A673 (cell line): ENCODE measurements at regions not wholly inside any gene's neighbourhood (a gene's known extent, or its start where the extent isn't known, plus 50 kb on each side); places are given as distances from the start of the nearest gene placed in this dataset.

Experiments
- BruUV-seq: library from RNA; stranded (reverse); fragments of 400-500 nt; replicated peaks from 2 replicates; lab custom pipeline; 2021; lab: Mats Ljungman, UMichigan
- CTCF ChIA-PET: fragments of 300-600 bp; sonication (Branson Sonifier 250); formaldehyde crosslinking; loops from one replicate; lab custom pipeline; 2022; ENCODE audit warnings: antibody characterized with exemption; lab: Charles Lee
- POLR2A ChIA-PET: fragments of 300-600 bp; sonication (Branson Sonifier 250); formaldehyde crosslinking; loops from one replicate; lab custom pipeline; 2022; ENCODE audit warnings: antibody characterized with exemption; ENCODE audit not compliant: low non-redundant PET; lab: Charles Lee
- DNase-seq: peaks from one replicate; pipeline ENCODE4 v3.0.0-alpha.2; 2015; ENCODE audit warnings: low spot score
- H3K27ac ChIP-seq: fragments of 200-600 bp; sonication (generic); 2 replicates; pipeline ENCODE4 v1.5.1; 2016; ENCODE audit warnings: mixed run types, low read depth, mild to moderate bottlenecking, mixed read lengths, antibody characterized with exemption, low read length; ENCODE audit not compliant: poor library complexity, severe bottlenecking
- H3K27me3 ChIP-seq: fragments of 200-600 bp; sonication (generic); replicated peaks from 2 replicates; pipeline ENCODE4 v1.6.1; 2017; ENCODE audit warnings: mixed run types, low read depth, mild to moderate bottlenecking, mixed read lengths, antibody characterized with exemption, low read length; ENCODE audit not compliant: insufficient read depth, poor library complexity
- H3K36me3 ChIP-seq: fragments of 200-600 bp; sonication (generic); 2 replicates; pipeline ENCODE4 v1.6.1; 2016; ENCODE audit warnings: mixed run types, mild to moderate bottlenecking, mixed read lengths, antibody characterized with exemption, low read length; ENCODE audit not compliant: insufficient read depth, poor library complexity, severe bottlenecking
- H3K4me1 ChIP-seq: fragments of 200-600 bp; sonication (generic); 2 replicates; pipeline ENCODE4 v1.6.1; 2017; ENCODE audit warnings: mixed run types, mild to moderate bottlenecking, mixed read lengths, antibody characterized with exemption, low read length; ENCODE audit not compliant: insufficient read depth, poor library complexity, severe bottlenecking
- H3K4me3 ChIP-seq: fragments of 200-600 bp; sonication (generic); 2 replicates; pipeline ENCODE4 v1.5.1; 2016; ENCODE audit warnings: low read depth, mixed run types, mild to moderate bottlenecking, mixed read lengths, low read length; ENCODE audit not compliant: poor library complexity, severe bottlenecking
- H3K9me3 ChIP-seq: fragments of 200-600 bp; sonication (generic); 2 replicates; pipeline ENCODE4 v1.6.1; 2016; ENCODE audit warnings: mixed run types, low read depth, mild to moderate bottlenecking, mixed read lengths, antibody characterized with exemption, low read length; ENCODE audit not compliant: poor library complexity, severe bottlenecking
- EZH2 ChIP-seq: fragments of 200-600 bp; sonication (generic); IDR thresholded peaks from 2 replicates; pipeline ENCODE4 v1.6.1; 2017; ENCODE audit warnings: borderline replicate concordance, low read depth, mild to moderate bottlenecking, mixed read lengths, antibody characterized with exemption, low read length; ENCODE audit not compliant: poor library complexity, severe bottlenecking
- intact Hi-C: fragments of 100-400 bp; cut with micrococcal nuclease; formaldehyde crosslinking; loops from one replicate; pipeline ENCODE4 v1.10.0; 2022; ENCODE audit not compliant: unreplicated experiment
- TF ChIP-seq, protein P1 (sequence below): fragments of 300-800, 200-600 bp; sonication (generic); conservative IDR thresholded peaks from 2 replicates; pipeline ENCODE4 v1.5.1; 2017; ENCODE audit warnings: low read depth, mild to moderate bottlenecking, antibody characterized with exemption, low read length, moderate library complexity, mixed read lengths

DNA sequence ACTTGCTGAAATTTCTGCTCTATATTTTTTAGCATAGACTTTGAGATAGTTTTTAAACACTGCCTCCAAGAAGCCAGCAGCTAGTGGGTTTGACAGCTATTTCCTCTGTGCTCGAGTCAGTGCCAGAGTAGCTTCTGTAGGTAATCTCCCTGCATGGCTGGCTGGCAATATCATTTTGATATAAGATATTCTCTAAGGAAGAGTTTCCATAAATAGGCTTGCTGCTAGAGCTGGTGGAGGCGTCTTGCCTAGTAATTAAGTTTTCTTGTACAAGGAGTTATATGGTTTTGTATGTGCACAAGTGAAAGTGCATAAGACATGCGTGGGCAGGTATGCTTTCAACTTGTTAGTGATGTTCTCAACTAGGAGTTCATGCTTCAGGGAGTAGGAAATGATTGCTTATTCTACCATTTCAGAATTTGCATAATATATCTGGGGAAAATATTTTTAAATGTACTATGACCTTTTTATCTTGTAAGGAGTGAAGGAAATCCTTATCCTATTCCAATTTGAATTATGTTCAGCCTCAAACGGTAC, 74.1 kb upstream of the CCL21 start:
- Histone ChIP-seq H3K36me3 (no peaks in the 10 kb centered on the region), H3K4me1 (no peaks in the 10 kb centered on the region), H3K27ac (no peak overlapping the region), H3K9me3 (no peaks in the 10 kb centered on the region), H3K27me3 (peaks cover 51% of the 10 kb centered on the region), H3K4me3 (no peak overlapping the region)
- intact Hi-C loops = no loop called here
- TF ChIP-seq, protein P1, sequence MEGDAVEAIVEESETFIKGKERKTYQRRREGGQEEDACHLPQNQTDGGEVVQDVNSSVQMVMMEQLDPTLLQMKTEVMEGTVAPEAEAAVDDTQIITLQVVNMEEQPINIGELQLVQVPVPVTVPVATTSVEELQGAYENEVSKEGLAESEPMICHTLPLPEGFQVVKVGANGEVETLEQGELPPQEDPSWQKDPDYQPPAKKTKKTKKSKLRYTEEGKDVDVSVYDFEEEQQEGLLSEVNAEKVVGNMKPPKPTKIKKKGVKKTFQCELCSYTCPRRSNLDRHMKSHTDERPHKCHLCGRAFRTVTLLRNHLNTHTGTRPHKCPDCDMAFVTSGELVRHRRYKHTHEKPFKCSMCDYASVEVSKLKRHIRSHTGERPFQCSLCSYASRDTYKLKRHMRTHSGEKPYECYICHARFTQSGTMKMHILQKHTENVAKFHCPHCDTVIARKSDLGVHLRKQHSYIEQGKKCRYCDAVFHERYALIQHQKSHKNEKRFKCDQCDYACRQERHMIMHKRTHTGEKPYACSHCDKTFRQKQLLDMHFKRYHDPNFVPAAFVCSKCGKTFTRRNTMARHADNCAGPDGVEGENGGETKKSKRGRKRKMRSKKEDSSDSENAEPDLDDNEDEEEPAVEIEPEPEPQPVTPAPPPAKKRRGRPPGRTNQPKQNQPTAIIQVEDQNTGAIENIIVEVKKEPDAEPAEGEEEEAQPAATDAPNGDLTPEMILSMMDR = no peak
- no peak for TF ChIP-seq EZH2
- BruUV-seq = no TSS peak
- no peak for DNase-seq
- ChIA-PET POLR2A (no interaction called here), CTCF (no interaction called here)

DNA sequence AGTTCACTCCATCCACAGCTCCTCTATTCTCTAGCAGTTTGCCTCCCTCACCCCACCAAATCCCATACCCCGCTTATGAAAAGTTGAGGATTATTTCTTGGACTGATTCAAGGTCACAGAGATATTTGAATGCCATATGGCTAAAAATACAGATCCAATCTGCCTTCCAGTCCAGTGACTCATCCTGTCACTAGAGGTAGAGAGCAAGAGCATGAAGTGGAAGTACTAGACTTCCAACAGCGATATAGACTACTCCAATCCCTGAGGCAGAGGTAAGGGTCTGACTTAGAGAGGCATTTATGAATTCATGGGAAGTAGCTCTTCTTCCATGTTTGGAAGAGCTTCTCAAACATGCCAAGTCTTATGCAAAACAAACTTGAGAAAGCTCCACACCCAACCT, 72.4 kb upstream of the CCL21 start:
- Histone ChIP-seq H3K27me3 (peaks cover 56% of the 10 kb centered on the region), H3K4me1 (no peaks in the 10 kb centered on the region), H3K36me3 (no peaks in the 10 kb centered on the region), H3K27ac (no peak overlapping the region), H3K4me3 (no peak overlapping the region), H3K9me3 (no peaks in the 10 kb centered on the region)
- ChIA-PET CTCF (no interaction called here), POLR2A (no interaction called here)
- intact Hi-C loops = no loop called here
- no TSS peak for BruUV-seq
- DNase-seq = no peak
- TF ChIP-seq EZH2 = no peak
- TF ChIP-seq, protein P1 = no peak

DNA sequence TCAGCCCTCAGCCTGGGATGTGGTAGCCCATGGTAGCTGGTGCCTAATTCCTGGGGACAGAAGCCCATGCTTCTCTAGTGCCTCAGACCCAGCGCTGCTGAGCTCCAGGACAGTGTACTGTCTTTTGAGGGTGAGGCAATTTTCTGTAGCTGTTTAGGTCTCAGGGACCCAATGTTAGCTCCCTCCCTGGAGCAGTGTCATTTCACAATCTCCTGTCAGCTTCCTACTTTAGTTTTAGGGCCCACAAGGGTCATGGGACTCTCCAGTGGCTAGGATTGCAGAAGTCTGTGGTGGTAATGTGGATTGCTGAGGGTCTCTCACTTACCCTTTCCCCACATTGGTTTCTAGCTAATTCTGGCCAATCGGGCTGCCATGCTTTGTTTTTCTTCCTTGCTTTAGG, 67.7 kb upstream of the CCL21 start:
- no TSS peak for BruUV-seq
- intact Hi-C loops = no loop called here
- no peak for DNase-seq
- CTCF ChIA-PET = no interaction called here
- POLR2A ChIA-PET = no interaction called here
- Histone ChIP-seq H3K9me3 (no peaks in the 10 kb centered on the region), H3K4me1 (no peaks in the 10 kb centered on the region), H3K36me3 (no peaks in the 10 kb centered on the region), H3K4me3 (no peak overlapping the region), H3K27me3 (peaks cover 44% of the 10 kb centered on the region), H3K27ac (no peak overlapping the region)
- TF ChIP-seq, protein P1 = no peak
- no peak for TF ChIP-seq EZH2
